Testis (tissue), 2 donors: ENCODE measurements at regions not wholly inside any gene's neighbourhood (a gene's known extent, or its start where the extent isn't known, plus 50 kb on each side); places are given as distances from the start of the nearest gene placed in this dataset.

Experiments
- POLR2A ChIP-seq: fragments of 450-650 bp; IDR thresholded peaks from one replicate; pipeline ENCODE4 v1.6.1; 2017; ENCODE audit warnings: antibody characterized with exemption, mild to moderate bottlenecking, moderate library complexity
- TF ChIP-seq, protein P1 (sequence below), 3 experiments: fragments of 450-650 bp in 2 of 3; fragments of 200-600 bp in 1 of 3; sonication (generic) in 1 of 3; IDR thresholded peaks; one replicate each; pipeline ENCODE4 v1.5.1; 2016 to 2019; ENCODE audit warnings: antibody characterized with exemption in 3 of 3, mild to moderate bottlenecking in 2 of 3, moderate library complexity in 1 of 3

DNA sequence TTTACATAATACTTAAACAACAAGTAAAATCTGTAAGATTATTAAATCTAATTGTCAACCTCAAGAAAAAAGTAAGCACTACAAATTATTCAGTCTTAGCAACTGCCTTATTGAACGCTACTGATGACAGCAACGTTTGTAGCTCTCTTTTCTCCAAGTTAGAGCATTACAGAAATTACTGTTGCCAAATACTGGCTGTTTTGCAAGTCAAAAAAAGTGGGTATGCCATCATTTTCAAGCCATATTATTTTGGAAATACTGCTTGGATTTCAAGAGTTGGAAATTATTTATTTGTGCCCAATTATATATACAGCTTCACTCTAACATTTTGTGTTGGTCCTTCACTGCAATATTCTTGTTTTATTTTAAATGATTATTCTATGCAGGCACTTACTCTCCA lies 221.7 kb downstream of the CXXC4 start:
- TF ChIP-seq POLR2A, result no peak
- TF ChIP-seq, protein P1, sequence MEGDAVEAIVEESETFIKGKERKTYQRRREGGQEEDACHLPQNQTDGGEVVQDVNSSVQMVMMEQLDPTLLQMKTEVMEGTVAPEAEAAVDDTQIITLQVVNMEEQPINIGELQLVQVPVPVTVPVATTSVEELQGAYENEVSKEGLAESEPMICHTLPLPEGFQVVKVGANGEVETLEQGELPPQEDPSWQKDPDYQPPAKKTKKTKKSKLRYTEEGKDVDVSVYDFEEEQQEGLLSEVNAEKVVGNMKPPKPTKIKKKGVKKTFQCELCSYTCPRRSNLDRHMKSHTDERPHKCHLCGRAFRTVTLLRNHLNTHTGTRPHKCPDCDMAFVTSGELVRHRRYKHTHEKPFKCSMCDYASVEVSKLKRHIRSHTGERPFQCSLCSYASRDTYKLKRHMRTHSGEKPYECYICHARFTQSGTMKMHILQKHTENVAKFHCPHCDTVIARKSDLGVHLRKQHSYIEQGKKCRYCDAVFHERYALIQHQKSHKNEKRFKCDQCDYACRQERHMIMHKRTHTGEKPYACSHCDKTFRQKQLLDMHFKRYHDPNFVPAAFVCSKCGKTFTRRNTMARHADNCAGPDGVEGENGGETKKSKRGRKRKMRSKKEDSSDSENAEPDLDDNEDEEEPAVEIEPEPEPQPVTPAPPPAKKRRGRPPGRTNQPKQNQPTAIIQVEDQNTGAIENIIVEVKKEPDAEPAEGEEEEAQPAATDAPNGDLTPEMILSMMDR (IDR thresholded peaks at IDR 0.05), result no peak
